Neuron (in vitro differentiated cells): ENCODE measurements at regions not wholly inside any gene's neighbourhood (a gene's known extent, or its start where the extent isn't known, plus 50 kb on each side); places are given as distances from the start of the nearest gene placed in this dataset.

Source experiments
- H2AFZ ChIP-seq: one replicate; pipeline ENCODE4 v1.6.1; 2013; ENCODE audit warnings: low read depth, mild to moderate bottlenecking, inconsistent platforms, low read length, moderate library complexity
- H3K27me3 ChIP-seq: one replicate; pipeline ENCODE4 v1.6.1; 2013; ENCODE audit warnings: low read length; ENCODE audit not compliant: insufficient read depth
- H3K36me3 ChIP-seq: one replicate; pipeline ENCODE4 v1.6.1; 2013; ENCODE audit warnings: low read length; ENCODE audit not compliant: insufficient read depth
- H3K4me1 ChIP-seq: one replicate; pipeline ENCODE4 v1.6.1; 2013; ENCODE audit warnings: low read length; ENCODE audit not compliant: insufficient read depth
- H3K4me3 ChIP-seq: 2 replicates; pipeline ENCODE4 v1.5.1; 2013; ENCODE audit warnings: mild to moderate bottlenecking, low read length, moderate library complexity
- H3K9me3 ChIP-seq: one replicate; pipeline ENCODE4 v1.6.1; 2013; ENCODE audit warnings: low read length

- no peak overlapping the region for H3K4me3 ChIP-seq
- H3K9me3 ChIP-seq = no peaks in the 10 kb centered on the region
- H3K4me1 ChIP-seq = peaks cover 26% of the 10 kb centered on the region
- no peaks in the 10 kb centered on the region for H3K27me3 ChIP-seq
- peaks cover 8% of the 10 kb centered on the region for H3K36me3 ChIP-seq
- no peak overlapping the region for H2AFZ ChIP-seq
Measured at GRCh38 chr2:120785228-120785966, 49.7 kb downstream of the GLI2 start.

- Histone ChIP-seq H3K9me3 (no peaks in the 10 kb centered on the region), H3K36me3 (peaks cover 8% of the 10 kb centered on the region), H3K4me1 (peaks cover 35% of the 10 kb centered on the region), H2AFZ (no peak overlapping the region), H3K27me3 (no peaks in the 10 kb centered on the region), H3K4me3 (no peak overlapping the region)
Measured at GRCh38 chr2:120786038-120786960, 50.6 kb downstream of the GLI2 start.

- H2AFZ ChIP-seq = no peak overlapping the region
- H3K9me3 ChIP-seq = no peaks in the 10 kb centered on the region
- no peaks in the 10 kb centered on the region for H3K27me3 ChIP-seq
- H3K4me1 ChIP-seq = peaks cover 45% of the 10 kb centered on the region
- H3K36me3 ChIP-seq = peaks cover 8% of the 10 kb centered on the region
- no peak overlapping the region for H3K4me3 ChIP-seq
Measured at GRCh38 chr2:120787111-120787821, 51.6 kb downstream of the GLI2 start.

GRCh38 chr2:120787822-120788700 is 52.4 kb downstream of the GLI2 start:
- H3K9me3 ChIP-seq = no peaks in the 10 kb centered on the region
- H3K27me3 ChIP-seq = no peaks in the 10 kb centered on the region
- H3K4me1 ChIP-seq = peaks cover 40% of the 10 kb centered on the region
- no peak overlapping the region for H3K4me3 ChIP-seq
- H3K36me3 ChIP-seq = peaks cover 8% of the 10 kb centered on the region
- H2AFZ ChIP-seq = no peak overlapping the region

GRCh38 chr2:120791243-120791961 is 55.7 kb downstream of the GLI2 start:
- peaks cover 7% of the 10 kb centered on the region for H3K36me3 ChIP-seq
- no peaks in the 10 kb centered on the region for H3K9me3 ChIP-seq
- no peak overlapping the region for H3K4me3 ChIP-seq
- H3K4me1 ChIP-seq = peaks cover 33% of the 10 kb centered on the region
- no peaks in the 10 kb centered on the region for H3K27me3 ChIP-seq
- no peak overlapping the region for H2AFZ ChIP-seq

GRCh38 chr2:120791962-120792297 is 56.3 kb downstream of the GLI2 start:
- Histone ChIP-seq H3K9me3 (no peaks in the 10 kb centered on the region), H3K4me1 (peaks cover 31% of the 10 kb centered on the region), H3K4me3 (no peak overlapping the region), H3K27me3 (no peaks in the 10 kb centered on the region), H3K36me3 (peaks cover 13% of the 10 kb centered on the region), H2AFZ (no peak overlapping the region)

- Histone ChIP-seq H3K27me3 (no peaks in the 10 kb centered on the region), H3K4me3 (no peak overlapping the region), H2AFZ (no peak overlapping the region), H3K9me3 (no peaks in the 10 kb centered on the region), H3K36me3 (peaks cover 22% of the 10 kb centered on the region), H3K4me1 (peaks cover 28% of the 10 kb centered on the region)
Measured at GRCh38 chr2:120793682-120794403, 58.2 kb downstream of the GLI2 start.

- Histone ChIP-seq H3K4me3 (no peak overlapping the region), H2AFZ (no peak overlapping the region), H3K27me3 (no peaks in the 10 kb centered on the region), H3K4me1 (peaks cover 28% of the 10 kb centered on the region), H3K9me3 (no peaks in the 10 kb centered on the region), H3K36me3 (peaks cover 27% of the 10 kb centered on the region)
Measured at GRCh38 chr2:120794716-120795115, 59.0 kb downstream of the GLI2 start.

- H3K36me3 ChIP-seq = peaks cover 34% of the 10 kb centered on the region
- no peaks in the 10 kb centered on the region for H3K27me3 ChIP-seq
- H2AFZ ChIP-seq = no peak overlapping the region
- peaks cover 15% of the 10 kb centered on the region for H3K4me1 ChIP-seq
- H3K4me3 ChIP-seq = no peak overlapping the region
- no peaks in the 10 kb centered on the region for H3K9me3 ChIP-seq
Measured at GRCh38 chr2:120796094-120796493, 60.4 kb downstream of the GLI2 start.

GRCh38 chr2:120797421-120798221 is 62.0 kb downstream of the GLI2 start:
- H3K4me3 ChIP-seq = no peak overlapping the region
- no peaks in the 10 kb centered on the region for H3K27me3 ChIP-seq
- H2AFZ ChIP-seq = no peak overlapping the region
- peaks cover 45% of the 10 kb centered on the region for H3K36me3 ChIP-seq
- H3K4me1 ChIP-seq = peaks cover under 1% of the 10 kb centered on the region
- no peaks in the 10 kb centered on the region for H3K9me3 ChIP-seq
